K562 (cell line): ENCODE measurements at regions not wholly inside any gene's neighbourhood (a gene's known extent, or its start where the extent isn't known, plus 50 kb on each side); places are given as distances from the start of the nearest gene placed in this dataset.

ENCODE experiments used
- ATAC-seq: fragments of 200-7000 bp; cut with Tn5 transposase; 3 replicates; pipeline ENCODE4 v1.9.1; 2020; ENCODE audit warnings: moderate library complexity
- BruUV-seq: library from RNA; stranded (reverse); fragments of 400-500 nt; replicated peaks from 2 replicates; lab custom pipeline; 2021; lab: Mats Ljungman, UMichigan
- CTCF ChIA-PET: fragments of 300-600 bp; formaldehyde crosslinking; extraction: SDS; loops from one replicate; lab custom pipeline; 2021; ENCODE audit warnings: low intra/inter-chr PET ratio; lab: Yijun Ruan, JAX
- POLR2A ChIA-PET: fragments of 300-600, 350-650 bp; sonication (Branson Sonifier 250); formaldehyde crosslinking; extraction: SDS; loops from one replicate; lab custom pipeline; 2021; ENCODE audit warnings: antibody characterized with exemption, inconsistent platforms; lab: Yijun Ruan, JAX
- DNase-seq, 4 experiments: peaks; one replicate each; pipeline versions ENCODE4 v3.0.0 to v3.0.0-alpha.2; 2011 to 2018; ENCODE audit warnings: low spot score in 3 of 4, mixed read lengths in 3 of 4; ENCODE audit errors: extremely low read depth in 1 of 4
- FAIRE-seq: peaks from 2 replicates; lab custom pipeline; 2011; peaks lifted over from hg19 to GRCh38; lab: Jason Lieb, UNC
- H2AFZ ChIP-seq: 2 replicates; pipeline ENCODE4 v1.6.0; 2011; ENCODE audit warnings: low read depth, low read length, control low read depth, inconsistent platforms
- H3K27ac ChIP-seq: fragments of 200-600 bp; 3 replicates; pipeline ENCODE4 v1.8.0; 2011; ENCODE audit warnings: low read depth, mild to moderate bottlenecking, control low read depth, inconsistent platforms, low read length, moderate library complexity, mixed read lengths; ENCODE audit errors: extremely low read depth
- H3K27me3 ChIP-seq, 2 experiments: fragments of 300-600 bp in 1 of 2; 2 replicates in 1 of 2; 3 replicates in 1 of 2; pipeline versions ENCODE4 v1.6.0 to v1.8.0; 2011; ENCODE audit warnings: inconsistent platforms in 2 of 2, low read length in 2 of 2, mild to moderate bottlenecking in 1 of 2, mixed read lengths in 1 of 2, moderate library complexity in 1 of 2; ENCODE audit not compliant: control insufficient read depth in 2 of 2, insufficient read depth in 2 of 2
- H3K36me3 ChIP-seq: fragments of 300-600 bp; 3 replicates; pipeline ENCODE4 v1.8.0; 2011; ENCODE audit warnings: mild to moderate bottlenecking, low read length, inconsistent platforms; ENCODE audit not compliant: control insufficient read depth, insufficient read depth
- H3K4me1 ChIP-seq, 2 experiments: fragments of 200-600 bp in 1 of 2; replicated peaks in 1 of 2; 2 replicates in 1 of 2; 3 replicates in 1 of 2; pipeline versions ENCODE4 v1.5.1 to v1.8.0; 2011; ENCODE audit warnings: inconsistent platforms in 2 of 2, low read length in 2 of 2, mild to moderate bottlenecking in 1 of 2, mixed read lengths in 1 of 2, moderate library complexity in 1 of 2; ENCODE audit not compliant: control insufficient read depth in 2 of 2, insufficient read depth in 2 of 2
- H3K4me2 ChIP-seq: 2 replicates; pipeline ENCODE4 v1.6.1; 2011; ENCODE audit warnings: low read length, control low read depth, inconsistent platforms, mixed read lengths; ENCODE audit not compliant: insufficient read depth
- H3K4me3 ChIP-seq: fragments of 200-600 bp; sonication (generic), shearing (Covaris generic); 2 replicates; pipeline ENCODE4 v1.5.1; 2016; ENCODE audit warnings: control low read depth, inconsistent platforms
- H3K79me2 ChIP-seq: fragments of 200-600 bp; 3 replicates; pipeline ENCODE4 v1.8.0; 2011; ENCODE audit warnings: low read length, inconsistent platforms; ENCODE audit not compliant: control insufficient read depth, insufficient read depth
- H3K9ac ChIP-seq, 2 experiments: 2 replicates each; pipeline versions ENCODE4 v1.6.0 to v1.6.1; 2011; ENCODE audit warnings: low read depth in 2 of 2, low read length in 2 of 2, control low read depth in 1 of 2, inconsistent platforms in 1 of 2, mild to moderate bottlenecking in 1 of 2, mixed read lengths in 1 of 2; ENCODE audit not compliant: insufficient read depth in 1 of 2
- H3K9me1 ChIP-seq: one replicate; pipeline ENCODE4 v1.6.0; 2011; ENCODE audit warnings: inconsistent platforms, mild to moderate bottlenecking, low read length, moderate library complexity; ENCODE audit not compliant: control insufficient read depth, insufficient read depth
- H3K9me3 ChIP-seq: replicated peaks from 2 replicates; pipeline ENCODE4 v1.5.1; 2011; ENCODE audit warnings: low read depth, low read length, inconsistent platforms; ENCODE audit not compliant: control insufficient read depth, insufficient read depth
- H4K20me1 ChIP-seq: replicated peaks from 2 replicates; pipeline ENCODE4 v1.6.1; 2011; ENCODE audit warnings: low read length, inconsistent platforms, mixed read lengths; ENCODE audit not compliant: control insufficient read depth, insufficient read depth
- HDAC8 ChIP-seq: fragments of 450-650 bp; IDR thresholded peaks from 2 replicates; pipeline ENCODE4 v1.6.1; 2016; ENCODE audit warnings: mild to moderate bottlenecking, missing genetic modification characterization, moderate library complexity, missing compliant biosample characterization
- JUN ChIP-seq, 2 experiments: sonication (generic) in 1 of 2; formaldehyde crosslinking in 1 of 2; IDR thresholded peaks; 2 replicates each; pipeline versions ENCODE4 v1.6.1 to v1.8.0; 2012 to 2022; ENCODE audit warnings: borderline replicate concordance in 2 of 2, mild to moderate bottlenecking in 2 of 2, improper control_type of control experiment in 1 of 2, low read depth in 1 of 2, low read length in 1 of 2, missing genetic modification reagents in 1 of 2
- MBD1 ChIP-seq: fragments of 250-450 bp; sonication (Bioruptor Pico); IDR thresholded peaks from 2 replicates; pipeline ENCODE4 v1.8.0; 2022; ENCODE audit warnings: inconsistent platforms
- NFE2L1 ChIP-seq: fragments of 450-650 bp; IDR thresholded peaks from 2 replicates; pipeline ENCODE4 v1.6.1; 2016; ENCODE audit warnings: missing genetic modification characterization, low read depth, mild to moderate bottlenecking, missing compliant biosample characterization, moderate library complexity, borderline replicate concordance
- PBX2 ChIP-seq, 2 experiments: IDR thresholded peaks in 1 of 2; conservative IDR thresholded peaks in 1 of 2; 2 replicates each; pipeline ENCODE4 v1.6.1; 2016; ENCODE audit warnings: low read depth in 2 of 2, mild to moderate bottlenecking in 1 of 2, missing compliant biosample characterization in 1 of 2, missing genetic modification characterization in 1 of 2, moderate library complexity in 1 of 2
- XRCC3 ChIP-seq: fragments of 450-650 bp; IDR thresholded peaks from 2 replicates; pipeline ENCODE4 v1.6.1; 2017; ENCODE audit warnings: mild to moderate bottlenecking, moderate library complexity
- ZMIZ1 ChIP-seq, 2 experiments: fragments of 150-350 bp in 1 of 2; IDR thresholded peaks; 2 replicates each; pipeline ENCODE4 v1.6.1; 2012 to 2016; ENCODE audit warnings: low read depth in 2 of 2, low read length in 2 of 2, mild to moderate bottlenecking in 1 of 2, moderate library complexity in 1 of 2
- ZNF717 ChIP-seq: fragments of 250-450 bp; sonication (Bioruptor Pico); IDR thresholded peaks from 2 replicates; pipeline ENCODE4 v1.5.0; 2021
- WGBS: fragments of 100-300 bp; shearing (Covaris generic); methylation state at CpG from one replicate; pipeline ENCODE4 v1.1.6; 2016; ENCODE audit warnings: low coverage, mixed read lengths; ENCODE audit not compliant: insufficient coverage; ENCODE audit errors: missing lambda C conversion rate; 5-methylcytosine and 5-hydroxymethylcytosine counted together
- in situ Hi-C: fragments of 300-500 bp; cut with MboI; formaldehyde crosslinking; loops from 4 replicates; pipeline ENCODE4 v1.15.0; 2018; ENCODE audit warnings: inconsistent platforms, mixed read lengths
- intact Hi-C: fragments of 100-400 bp; cut with micrococcal nuclease; formaldehyde crosslinking; loops from 2 replicates; pipeline ENCODE4 v1.14.2; 2022

GRCh38 chrX:131792789-131793462, 230.2 kb upstream of the STK26 start (continued):
- no peak for TF ChIP-seq PBX2 (CRISPR knock-in tag; IDR thresholded peaks at IDR 0.05; ENCODE audit: low read depth)
- TF ChIP-seq PBX2 (tag; conservative IDR thresholded peaks at IDR 0.05; ENCODE audit: low read depth) = no peak

GRCh38 chrX:131795442-131796229, 227.5 kb upstream of the STK26 start:
- WGBS = 96% methylated on average over 12 of the region's 44 CpGs
- Histone ChIP-seq H2AFZ (no peak overlapping the region), H3K9me1 (no peaks in the 10 kb centered on the region), H3K9ac (no peak overlapping the region), H3K4me1 (no peaks in the 10 kb centered on the region), H3K27ac (no peak overlapping the region), H3K4me3 (no peak overlapping the region), H3K4me2 (no peak overlapping the region), H4K20me1 (no peaks in the 10 kb centered on the region), H3K27me3 (no peaks in the 10 kb centered on the region), H3K9me3 (no peaks in the 10 kb centered on the region), H3K36me3 (peaks cover 55% of the 10 kb centered on the region; the same call in 2 of the 3 replicates), H3K79me2 (no peaks in the 10 kb centered on the region)
- DNase-seq = no peak
- no peak for ATAC-seq
- ChIA-PET CTCF (no interaction called here), POLR2A (no interaction called here)
- in situ Hi-C loops = no loop called here
- FAIRE-seq = no peak
- BruUV-seq = no TSS peak
- intact Hi-C loops = no loop called here
- TF ChIP-seq XRCC3 (no peak), NFE2L1 (tag) (no peak), HDAC8 (no peak), JUN (IDR thresholded peaks at IDR 0.05; ENCODE audit: borderline replicate concordance, low read depth, low read length) (no peak), JUN (CRISPR knock-in tag; IDR thresholded peaks at IDR 0.05; ENCODE audit: borderline replicate concordance) (no peak), MBD1 (CRISPR knock-in tag) (no peak), ZMIZ1 (IDR thresholded peaks at IDR 0.05; ENCODE audit: low read depth in 2 of 2, low read length in 2 of 2) (no peak), ZNF717 (CRISPR knock-in tag) (no peak)
